ENCODE measurements at regions not wholly inside any gene's neighbourhood (a gene's known extent, or its start where the extent isn't known, plus 50 kb on each side); places are given as distances from the start of the nearest gene placed in this dataset.

DNA sequence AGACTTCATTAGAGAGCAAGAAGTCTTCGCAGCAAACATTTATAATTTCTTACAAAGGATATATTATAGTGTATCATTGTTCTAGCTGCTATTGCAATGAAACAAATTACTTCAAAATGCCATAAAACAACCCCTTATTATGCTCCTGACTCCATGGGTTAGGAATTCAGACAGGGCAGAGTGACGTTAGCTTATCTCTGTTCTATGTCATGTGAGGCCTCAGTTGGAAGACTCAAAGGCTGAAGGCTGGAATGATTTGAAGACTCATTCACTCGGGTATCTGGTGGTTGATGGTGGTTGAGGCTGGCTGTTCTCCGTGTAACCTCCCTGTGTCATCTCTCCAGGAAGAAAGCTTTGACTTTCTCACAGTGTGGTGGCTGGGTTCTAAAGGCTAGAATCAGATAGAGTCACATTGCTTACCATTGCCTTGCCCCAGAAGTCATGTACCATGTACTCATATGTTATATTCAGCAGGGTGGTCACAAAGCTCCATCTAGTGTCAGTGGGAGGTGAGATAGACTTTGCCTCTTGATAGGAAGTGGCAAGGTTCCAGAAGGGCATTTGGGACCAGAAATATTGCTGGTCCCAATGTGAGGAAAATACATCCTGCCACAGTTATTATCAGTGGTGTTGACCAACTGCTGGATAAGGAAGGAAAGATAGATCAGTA, 226.9 kb downstream of the TMEM38B start:
- ATAC-seq (no peak), DNase-seq (ENCODE audit: low spot score) (no peak)
- Mint-ChIP-seq H3K27ac (no peak overlapping the region), H3K4me1 (peaks cover 13% of the 10 kb centered on the region), H3K36me3 (peaks cover 7% of the 10 kb centered on the region), H3K4me3 (no peak overlapping the region), H3K27me3 (ENCODE audit: low read depth) (no peaks in the 10 kb centered on the region), H3K9me3 (peaks cover 10% of the 10 kb centered on the region)
- TF ChIP-seq TEAD4 (CRISPR knock-in tag; IDR thresholded peaks at IDR 0.05) (no peak), CREM (CRISPR knock-in tag; IDR thresholded peaks at IDR 0.05) (no peak), SOX15 (CRISPR knock-in tag; IDR thresholded peaks at IDR 0.05) (no peak), ETV6 (CRISPR knock-in tag; IDR thresholded peaks at IDR 0.05) (no peak), HMGA2 (CRISPR knock-in tag; IDR thresholded peaks at IDR 0.05) (no peak)
- TF ChIP-seq, protein P1, sequence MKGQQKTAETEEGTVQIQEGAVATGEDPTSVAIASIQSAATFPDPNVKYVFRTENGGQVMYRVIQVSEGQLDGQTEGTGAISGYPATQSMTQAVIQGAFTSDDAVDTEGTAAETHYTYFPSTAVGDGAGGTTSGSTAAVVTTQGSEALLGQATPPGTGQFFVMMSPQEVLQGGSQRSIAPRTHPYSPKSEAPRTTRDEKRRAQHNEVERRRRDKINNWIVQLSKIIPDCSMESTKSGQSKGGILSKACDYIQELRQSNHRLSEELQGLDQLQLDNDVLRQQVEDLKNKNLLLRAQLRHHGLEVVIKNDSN (CRISPR knock-in tag; IDR thresholded peaks at IDR 0.05) = no peak
- TF ChIP-seq, protein P2, sequence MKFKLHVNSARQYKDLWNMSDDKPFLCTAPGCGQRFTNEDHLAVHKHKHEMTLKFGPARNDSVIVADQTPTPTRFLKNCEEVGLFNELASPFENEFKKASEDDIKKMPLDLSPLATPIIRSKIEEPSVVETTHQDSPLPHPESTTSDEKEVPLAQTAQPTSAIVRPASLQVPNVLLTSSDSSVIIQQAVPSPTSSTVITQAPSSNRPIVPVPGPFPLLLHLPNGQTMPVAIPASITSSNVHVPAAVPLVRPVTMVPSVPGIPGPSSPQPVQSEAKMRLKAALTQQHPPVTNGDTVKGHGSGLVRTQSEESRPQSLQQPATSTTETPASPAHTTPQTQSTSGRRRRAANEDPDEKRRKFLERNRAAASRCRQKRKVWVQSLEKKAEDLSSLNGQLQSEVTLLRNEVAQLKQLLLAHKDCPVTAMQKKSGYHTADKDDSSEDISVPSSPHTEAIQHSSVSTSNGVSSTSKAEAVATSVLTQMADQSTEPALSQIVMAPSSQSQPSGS (CRISPR knock-in tag; IDR thresholded peaks at IDR 0.05; ENCODE audit: borderline replicate concordance, low read depth) = no peak
- TF ChIP-seq, protein P3, sequence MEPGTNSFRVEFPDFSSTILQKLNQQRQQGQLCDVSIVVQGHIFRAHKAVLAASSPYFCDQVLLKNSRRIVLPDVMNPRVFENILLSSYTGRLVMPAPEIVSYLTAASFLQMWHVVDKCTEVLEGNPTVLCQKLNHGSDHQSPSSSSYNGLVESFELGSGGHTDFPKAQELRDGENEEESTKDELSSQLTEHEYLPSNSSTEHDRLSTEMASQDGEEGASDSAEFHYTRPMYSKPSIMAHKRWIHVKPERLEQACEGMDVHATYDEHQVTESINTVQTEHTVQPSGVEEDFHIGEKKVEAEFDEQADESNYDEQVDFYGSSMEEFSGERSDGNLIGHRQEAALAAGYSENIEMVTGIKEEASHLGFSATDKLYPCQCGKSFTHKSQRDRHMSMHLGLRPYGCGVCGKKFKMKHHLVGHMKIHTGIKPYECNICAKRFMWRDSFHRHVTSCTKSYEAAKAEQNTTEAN (CRISPR knock-in tag; IDR thresholded peaks at IDR 0.05) = no peak
- TF ChIP-seq, protein P4, sequence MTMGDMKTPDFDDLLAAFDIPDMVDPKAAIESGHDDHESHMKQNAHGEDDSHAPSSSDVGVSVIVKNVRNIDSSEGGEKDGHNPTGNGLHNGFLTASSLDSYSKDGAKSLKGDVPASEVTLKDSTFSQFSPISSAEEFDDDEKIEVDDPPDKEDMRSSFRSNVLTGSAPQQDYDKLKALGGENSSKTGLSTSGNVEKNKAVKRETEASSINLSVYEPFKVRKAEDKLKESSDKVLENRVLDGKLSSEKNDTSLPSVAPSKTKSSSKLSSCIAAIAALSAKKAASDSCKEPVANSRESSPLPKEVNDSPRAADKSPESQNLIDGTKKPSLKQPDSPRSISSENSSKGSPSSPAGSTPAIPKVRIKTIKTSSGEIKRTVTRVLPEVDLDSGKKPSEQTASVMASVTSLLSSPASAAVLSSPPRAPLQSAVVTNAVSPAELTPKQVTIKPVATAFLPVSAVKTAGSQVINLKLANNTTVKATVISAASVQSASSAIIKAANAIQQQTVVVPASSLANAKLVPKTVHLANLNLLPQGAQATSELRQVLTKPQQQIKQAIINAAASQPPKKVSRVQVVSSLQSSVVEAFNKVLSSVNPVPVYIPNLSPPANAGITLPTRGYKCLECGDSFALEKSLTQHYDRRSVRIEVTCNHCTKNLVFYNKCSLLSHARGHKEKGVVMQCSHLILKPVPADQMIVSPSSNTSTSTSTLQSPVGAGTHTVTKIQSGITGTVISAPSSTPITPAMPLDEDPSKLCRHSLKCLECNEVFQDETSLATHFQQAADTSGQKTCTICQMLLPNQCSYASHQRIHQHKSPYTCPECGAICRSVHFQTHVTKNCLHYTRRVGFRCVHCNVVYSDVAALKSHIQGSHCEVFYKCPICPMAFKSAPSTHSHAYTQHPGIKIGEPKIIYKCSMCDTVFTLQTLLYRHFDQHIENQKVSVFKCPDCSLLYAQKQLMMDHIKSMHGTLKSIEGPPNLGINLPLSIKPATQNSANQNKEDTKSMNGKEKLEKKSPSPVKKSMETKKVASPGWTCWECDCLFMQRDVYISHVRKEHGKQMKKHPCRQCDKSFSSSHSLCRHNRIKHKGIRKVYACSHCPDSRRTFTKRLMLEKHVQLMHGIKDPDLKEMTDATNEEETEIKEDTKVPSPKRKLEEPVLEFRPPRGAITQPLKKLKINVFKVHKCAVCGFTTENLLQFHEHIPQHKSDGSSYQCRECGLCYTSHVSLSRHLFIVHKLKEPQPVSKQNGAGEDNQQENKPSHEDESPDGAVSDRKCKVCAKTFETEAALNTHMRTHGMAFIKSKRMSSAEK (CRISPR knock-in tag; IDR thresholded peaks at IDR 0.05; ENCODE audit: borderline replicate concordance) = no peak
- ChIA-PET CTCF (interaction anchor here (1.6 kb wide), 1 partner anchor 79 kb away, joined by 4 read pairs; no protein-coding TSS in a partner anchor), POLR2A (no interaction called here)

DNA sequence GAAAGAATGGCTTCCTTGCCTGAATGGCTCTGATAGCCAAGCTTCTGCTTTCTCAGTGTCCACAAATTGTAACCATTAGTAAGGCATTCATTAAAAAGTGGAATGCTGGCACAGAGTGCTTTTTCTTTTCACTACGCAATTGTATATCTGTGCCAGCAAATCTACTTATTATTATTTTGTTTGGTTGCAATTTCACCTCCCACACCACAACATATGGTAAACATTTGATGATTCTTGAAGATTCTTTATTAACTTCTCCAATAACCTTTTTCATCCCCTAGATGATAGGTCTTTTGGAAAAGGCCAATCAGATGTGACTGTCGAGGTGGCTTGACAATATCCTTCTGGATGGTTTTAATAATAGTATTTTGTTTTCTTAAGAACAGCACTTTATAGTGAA, 234.1 kb downstream of the TMEM38B start:
- Mint-ChIP-seq H3K4me3 (no peak overlapping the region), H3K4me1 (no peaks in the 10 kb centered on the region), H3K27ac (no peak overlapping the region), H3K36me3 (peaks cover 10% of the 10 kb centered on the region), H3K27me3 (ENCODE audit: low read depth) (no peaks in the 10 kb centered on the region), H3K9me3 (peaks cover 12% of the 10 kb centered on the region)
- DNase-seq (ENCODE audit: low spot score) = no peak
- TF ChIP-seq MYBL2 (CRISPR knock-in tag; IDR thresholded peaks at IDR 0.05) = no peak
- TF ChIP-seq SMAD4 (CRISPR knock-in tag; IDR thresholded peaks at IDR 0.05) = no peak
- no peak for TF ChIP-seq ETV6 (CRISPR knock-in tag; IDR thresholded peaks at IDR 0.05)
- POLR2A ChIA-PET = no interaction called here
- CTCF ChIA-PET = no interaction called here
- no peak for ATAC-seq

DNA sequence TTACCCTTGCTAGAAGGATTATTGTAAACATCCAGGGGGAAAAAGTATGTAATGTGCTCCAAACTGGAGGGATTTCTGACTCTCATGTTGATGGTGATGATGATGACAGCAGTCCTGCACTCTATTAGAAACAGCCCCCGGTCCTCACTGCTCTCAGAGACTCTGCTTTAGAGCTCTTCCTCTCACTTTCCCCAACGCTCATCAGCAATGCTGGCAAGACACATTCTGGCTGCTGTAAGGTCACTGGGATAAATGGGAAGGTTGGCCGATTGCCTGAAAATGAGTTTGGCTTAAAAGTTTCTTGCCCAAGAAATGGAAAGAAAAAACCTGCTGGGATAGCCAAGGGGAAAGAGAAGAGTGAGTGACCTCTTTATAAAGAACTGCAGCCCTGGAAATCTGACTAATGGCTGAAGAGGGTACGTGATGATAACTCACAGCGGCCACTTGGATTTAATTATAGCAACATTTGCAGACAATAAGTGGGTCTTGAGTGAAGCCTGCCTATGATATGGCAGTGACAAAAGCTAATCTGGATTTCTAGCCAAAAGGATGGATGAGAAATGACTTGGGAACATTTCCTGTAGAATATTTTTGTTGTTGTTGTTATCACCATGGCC, 235.8 kb downstream of the TMEM38B start:
- POLR2A ChIA-PET = interaction anchor here (0.6 kb wide), 1 partner anchor 261 kb away, joined by 3 read pairs; no protein-coding TSS in a partner anchor
- H3K4me3 Mint-ChIP-seq = no peak overlapping the region
- TF ChIP-seq, protein P5, sequence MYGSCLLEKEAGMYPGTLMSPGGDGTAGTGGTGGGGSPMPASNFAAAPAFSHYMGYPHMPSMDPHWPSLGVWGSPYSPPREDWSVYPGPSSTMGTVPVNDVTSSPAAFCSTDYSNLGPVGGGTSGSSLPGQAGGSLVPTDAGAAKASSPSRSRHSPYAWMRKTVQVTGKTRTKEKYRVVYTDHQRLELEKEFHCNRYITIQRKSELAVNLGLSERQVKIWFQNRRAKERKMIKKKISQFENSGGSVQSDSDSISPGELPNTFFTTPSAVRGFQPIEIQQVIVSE (CRISPR knock-in tag; IDR thresholded peaks at IDR 0.05; ENCODE audit: borderline replicate concordance) = no peak
- no peak for TF ChIP-seq NFE2L1 (CRISPR knock-in tag; IDR thresholded peaks at IDR 0.05)
- TF ChIP-seq ZNF138 (CRISPR knock-in tag; conservative IDR thresholded peaks at IDR 0.05) = no peak
- no peak for TF ChIP-seq NR1H2 (CRISPR knock-in tag; IDR thresholded peaks at IDR 0.05)
- TF ChIP-seq HMGA2 (CRISPR knock-in tag; IDR thresholded peaks at IDR 0.05) = no peak
- TF ChIP-seq PRRX2 (CRISPR knock-in tag; IDR thresholded peaks at IDR 0.05) = no peak
- TF ChIP-seq, protein P6, sequence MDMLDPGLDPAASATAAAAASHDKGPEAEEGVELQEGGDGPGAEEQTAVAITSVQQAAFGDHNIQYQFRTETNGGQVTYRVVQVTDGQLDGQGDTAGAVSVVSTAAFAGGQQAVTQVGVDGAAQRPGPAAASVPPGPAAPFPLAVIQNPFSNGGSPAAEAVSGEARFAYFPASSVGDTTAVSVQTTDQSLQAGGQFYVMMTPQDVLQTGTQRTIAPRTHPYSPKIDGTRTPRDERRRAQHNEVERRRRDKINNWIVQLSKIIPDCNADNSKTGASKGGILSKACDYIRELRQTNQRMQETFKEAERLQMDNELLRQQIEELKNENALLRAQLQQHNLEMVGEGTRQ (CRISPR knock-in tag; IDR thresholded peaks at IDR 0.05) = no peak
- TF ChIP-seq ETV6 (CRISPR knock-in tag; IDR thresholded peaks at IDR 0.05) = no peak
- TF ChIP-seq ZNF416 (CRISPR knock-in tag; IDR thresholded peaks at IDR 0.05) = no peak
- no peak for TF ChIP-seq FOXK1 (CRISPR knock-in tag; IDR thresholded peaks at IDR 0.05)
- DNase-seq (ENCODE audit: low spot score) (no peak), ATAC-seq (no peak)
- H3K36me3 Mint-ChIP-seq = peaks cover 14% of the 10 kb centered on the region
- H3K27ac Mint-ChIP-seq = no peak overlapping the region
- H3K27me3 Mint-ChIP-seq (ENCODE audit: low read depth) = no peaks in the 10 kb centered on the region
- CTCF ChIA-PET = no interaction called here
- H3K9me3 Mint-ChIP-seq = peaks cover 24% of the 10 kb centered on the region
- no peaks in the 10 kb centered on the region for H3K4me1 Mint-ChIP-seq

All from WTC11 (cell line).